GM21786 (cell line): ENCODE measurements at regions not wholly inside any gene's neighbourhood (a gene's known extent, or its start where the extent isn't known, plus 50 kb on each side); places are given as distances from the start of the nearest gene placed in this dataset.
"Not testable (repeated sequence)": the region's sequence is repeated elsewhere in the genome, so short reads cannot be mapped to it uniquely, and the experiment has no call there.

Experiments
- ATAC-seq: cut with Tn5 transposase; IDR thresholded peaks from one replicate; pipeline ENCODE4 v1.9.1; 2021; ENCODE audit not compliant: unreplicated experiment

DNA sequence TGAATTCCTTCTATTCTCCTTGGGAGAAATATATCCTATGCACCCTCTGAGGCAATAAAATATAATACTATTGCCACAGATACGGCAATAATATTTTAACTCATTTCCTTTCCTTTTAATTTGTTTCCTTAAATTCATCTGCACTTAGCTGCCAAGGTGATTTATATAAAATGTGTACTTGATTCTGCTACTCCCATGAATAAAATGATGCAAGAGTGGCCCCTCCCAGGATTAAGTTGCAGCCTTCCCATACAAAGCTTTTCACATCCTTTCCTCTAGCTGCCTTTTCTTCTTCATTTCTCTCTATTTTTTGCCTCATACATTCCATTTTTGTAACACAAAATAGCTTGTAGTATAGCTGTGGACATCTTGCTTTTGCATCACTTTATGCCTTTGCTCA lies 464.1 kb upstream of the ZEB2 start:
- no peak for ATAC-seq

DNA sequence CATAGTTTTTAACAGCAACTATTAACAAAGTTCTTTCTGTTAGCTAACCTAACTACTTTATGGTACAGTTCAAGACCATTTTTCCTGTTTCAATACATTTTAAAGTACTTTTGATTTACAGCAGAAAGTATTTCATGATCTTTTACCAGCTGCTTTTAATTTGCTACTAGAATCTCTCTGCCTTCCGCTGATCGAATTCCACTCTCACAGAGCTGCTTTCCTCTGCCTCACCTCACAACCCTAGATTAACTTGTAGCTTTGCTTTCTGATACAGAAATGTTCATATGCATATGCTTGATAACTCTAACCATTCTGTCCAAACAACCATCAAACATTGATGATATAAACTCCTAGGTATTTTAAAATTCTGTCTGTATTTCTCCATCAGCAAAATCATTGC lies 463.2 kb upstream of the ZEB2 start:
- ATAC-seq: no peak

GRCh38 chr2:144982481-144982880 lies 462.6 kb upstream of the ZEB2 start:
- ATAC-seq: no peak

- ATAC-seq: no peak
Observed at GRCh38 chr2:144975881-144976280, 456.0 kb upstream of the ZEB2 start.

- no peak for ATAC-seq
Observed at GRCh38 chr2:144972676-144973075, 452.8 kb upstream of the ZEB2 start.

GRCh38 chr2:144971786-144972335 lies 451.9 kb upstream of the ZEB2 start:
- ATAC-seq: no peak

DNA sequence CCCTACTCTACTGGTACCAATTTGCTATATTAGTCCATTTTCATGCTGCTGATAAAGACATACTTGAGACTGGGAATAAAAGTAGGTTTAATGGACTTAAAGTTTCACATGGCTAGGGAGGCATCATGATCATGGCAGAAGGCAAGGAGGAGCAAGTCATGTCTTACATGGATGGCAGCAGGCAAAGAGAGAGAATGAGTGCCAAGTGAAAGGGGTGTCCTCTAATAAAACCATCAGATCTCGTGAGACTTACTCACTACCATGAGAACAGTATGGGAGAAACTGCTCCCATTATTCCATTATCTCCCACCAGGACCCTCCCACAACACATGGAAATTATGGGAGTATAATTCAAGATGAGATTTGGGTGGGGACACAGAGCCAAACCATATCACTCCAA lies 450.5 kb upstream of the ZEB2 start:
- ATAC-seq: not testable (repeated sequence)

GRCh38 chr2:144969564-144969963 lies 449.6 kb upstream of the ZEB2 start:
- ATAC-seq: not testable (repeated sequence)

- no peak for ATAC-seq
Observed at GRCh38 chr2:144967961-144968360, 448.0 kb upstream of the ZEB2 start.

- ATAC-seq: no peak
Observed at GRCh38 chr2:144965172-144965571, 445.3 kb upstream of the ZEB2 start.

DNA sequence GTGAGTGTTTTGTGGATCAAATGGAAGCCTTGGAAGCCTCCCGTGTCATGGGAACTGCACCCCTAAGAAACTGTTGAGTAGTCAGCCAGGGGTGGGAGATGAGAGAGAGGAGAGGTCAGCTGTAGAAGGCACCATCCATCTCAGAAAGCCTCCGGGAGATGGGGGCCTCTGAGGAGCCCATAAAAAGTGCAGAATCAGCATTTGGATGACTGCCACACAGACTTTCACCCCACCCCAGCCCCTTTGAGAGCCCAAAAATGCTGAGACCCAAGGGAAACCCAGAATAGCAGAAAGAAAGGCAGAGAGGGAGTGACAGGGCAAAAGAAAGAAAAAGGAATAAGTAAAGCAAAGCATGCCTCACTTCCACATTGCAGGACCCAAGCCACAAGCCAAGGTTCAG lies 443.1 kb upstream of the ZEB2 start:
- no peak for ATAC-seq

DNA sequence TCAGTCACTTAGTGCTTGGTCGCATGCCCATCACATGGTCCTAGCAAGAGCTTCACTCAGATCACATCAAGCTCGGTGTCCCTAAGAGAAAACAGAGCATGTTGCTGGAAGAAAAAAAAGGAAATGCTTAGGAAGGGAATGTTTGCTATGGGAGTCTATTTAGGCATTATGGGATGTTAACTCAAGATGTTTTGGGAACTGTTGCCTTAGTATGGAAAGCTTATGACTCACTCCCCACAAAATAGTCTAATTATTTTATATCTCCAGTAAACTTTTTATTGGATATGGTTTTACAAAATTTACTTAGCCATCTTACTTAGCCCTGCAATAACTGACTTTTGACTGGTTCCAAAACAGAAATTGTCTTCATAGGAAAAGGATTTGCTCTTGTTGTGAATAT lies 439.5 kb upstream of the ZEB2 start:
- ATAC-seq: no peak

DNA sequence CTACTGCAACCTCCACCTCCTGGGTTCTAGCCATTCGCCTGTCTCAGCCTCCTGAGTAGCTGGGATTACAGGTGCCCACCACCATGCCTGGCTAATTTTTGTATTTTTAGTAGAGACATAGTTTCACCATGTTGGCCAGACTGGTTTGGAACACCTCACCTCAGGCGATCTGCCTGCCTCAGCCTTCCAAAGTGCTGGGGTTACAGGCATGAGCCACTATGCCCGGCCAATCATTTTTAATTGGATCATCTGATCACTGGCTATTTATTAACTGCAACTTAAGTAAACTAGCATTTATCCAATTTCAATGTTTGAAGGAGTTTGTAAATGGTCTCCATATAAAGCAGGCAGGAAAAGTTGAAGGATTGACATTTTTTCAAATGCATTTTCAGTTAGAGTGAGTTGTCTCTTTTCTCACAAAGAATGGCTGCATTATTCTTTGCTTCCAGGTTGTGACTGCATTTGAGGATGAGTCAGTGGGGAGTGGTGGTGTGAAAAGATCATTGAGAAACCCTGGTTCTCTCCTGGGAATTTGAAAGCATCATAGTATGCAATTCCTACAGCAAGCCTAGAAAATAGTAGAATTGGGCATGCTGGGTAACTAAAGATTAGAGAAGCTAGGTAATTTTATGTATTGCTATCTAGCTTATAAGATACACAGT lies 431.1 kb upstream of the ZEB2 start:
- no peak for ATAC-seq

GRCh38 chr2:144948205-144948855 lies 428.4 kb upstream of the ZEB2 start:
- no peak for ATAC-seq

DNA sequence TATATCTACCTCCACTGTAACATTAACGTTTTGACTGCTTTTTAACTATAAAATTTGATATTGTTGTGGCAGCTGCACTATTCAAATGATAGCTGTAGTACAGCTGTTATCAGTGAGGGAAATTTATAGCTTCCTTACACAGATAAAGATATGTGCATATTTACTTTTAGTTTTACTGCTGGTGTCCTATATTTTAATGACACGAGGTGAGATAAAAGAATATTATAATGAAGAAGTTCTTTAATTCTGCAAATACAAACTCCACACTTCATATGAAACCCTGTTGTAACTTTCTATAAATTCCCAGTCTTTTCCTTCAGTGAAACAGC lies 427.8 kb upstream of the ZEB2 start:
- no peak for ATAC-seq

DNA sequence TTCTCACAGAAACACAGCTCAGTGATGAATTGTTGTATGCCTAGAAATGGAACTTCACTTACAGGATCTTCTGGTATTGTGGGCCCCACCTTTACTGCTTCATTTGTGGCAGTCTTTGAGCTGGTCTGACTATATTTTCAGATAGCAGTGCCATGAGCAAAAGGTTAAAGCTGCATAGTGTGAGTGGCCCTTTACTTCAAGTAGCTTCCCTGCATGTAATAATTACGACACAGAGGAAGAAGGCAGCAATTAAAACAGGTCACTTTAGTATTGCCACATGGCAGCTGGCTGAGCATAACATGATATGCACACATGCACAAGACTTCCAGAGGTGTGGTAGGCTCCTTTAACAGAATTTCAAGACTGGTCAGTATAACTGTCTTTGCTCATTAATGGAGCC lies 426.3 kb upstream of the ZEB2 start:
- ATAC-seq: no peak

- no peak for ATAC-seq
Observed at GRCh38 chr2:144944546-144945220, 424.8 kb upstream of the ZEB2 start.

- no peak for ATAC-seq
Observed at GRCh38 chr2:144943986-144944385, 424.1 kb upstream of the ZEB2 start.

DNA sequence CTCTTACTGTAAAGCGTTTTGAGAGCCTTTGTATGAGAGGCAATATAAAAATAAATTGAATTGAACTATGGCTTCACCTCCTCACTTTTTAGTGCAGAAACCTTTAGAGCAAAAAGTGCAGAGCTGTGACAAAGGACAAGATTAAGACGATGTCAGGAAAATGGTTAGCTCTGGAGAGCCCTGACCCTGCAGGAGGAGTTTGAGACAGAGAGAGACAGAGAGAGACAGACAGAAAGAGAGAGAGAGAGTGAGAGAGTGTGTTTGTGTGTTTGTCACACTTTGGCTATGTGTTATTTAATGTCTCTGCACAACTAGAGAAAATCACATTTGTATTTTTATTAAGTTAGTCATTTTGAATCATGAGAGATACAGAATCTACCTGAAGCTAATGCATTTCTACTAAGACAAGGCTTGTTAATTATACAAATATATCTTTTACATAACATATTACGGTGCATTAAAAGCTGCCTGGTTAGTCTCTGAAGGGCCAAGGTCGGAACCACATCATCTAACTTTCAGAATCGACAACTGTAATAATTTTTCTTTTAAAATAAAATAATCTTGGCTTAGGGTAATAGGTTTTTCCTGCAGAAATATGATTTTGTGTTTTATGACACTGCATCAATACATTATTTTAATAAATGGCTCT lies 423.5 kb upstream of the ZEB2 start:
- ATAC-seq: no peak

DNA sequence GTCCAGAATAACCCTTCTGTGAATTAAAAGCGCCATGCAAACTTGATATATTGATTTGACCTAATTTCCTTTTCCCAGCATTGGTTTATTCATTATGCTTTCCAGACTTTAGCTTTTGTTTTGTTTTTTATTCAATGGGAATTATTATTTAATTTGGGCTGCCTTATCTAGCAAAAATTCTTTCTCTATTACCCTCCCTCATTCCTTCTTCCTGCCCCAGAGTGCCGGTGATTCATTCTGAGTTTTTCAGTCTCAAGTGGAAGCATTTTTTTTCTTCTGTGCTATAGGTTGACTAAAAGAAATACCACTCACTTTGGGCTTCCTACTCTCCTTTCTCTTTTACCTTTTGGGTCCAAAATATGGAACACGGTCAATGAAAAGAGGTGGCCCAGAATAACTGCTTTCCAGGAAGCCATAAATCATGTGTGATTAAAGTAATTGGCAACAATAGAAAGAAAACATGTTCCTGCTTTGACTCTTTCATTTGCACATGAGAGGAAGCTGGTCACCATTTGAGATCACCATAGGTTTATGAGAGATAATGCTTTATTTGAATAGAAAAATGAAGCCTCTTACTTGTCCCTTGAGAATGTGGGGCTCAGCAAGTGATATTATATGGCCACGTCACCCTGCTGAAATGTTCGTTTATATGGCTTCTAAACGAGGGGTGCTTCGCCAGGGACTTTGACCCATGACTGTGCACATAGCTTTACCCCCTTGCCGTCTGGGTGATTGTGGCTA lies 422.8 kb upstream of the ZEB2 start:
- no peak for ATAC-seq
